ENCODE measurements at regions not wholly inside any gene's neighbourhood (a gene's known extent, or its start where the extent isn't known, plus 50 kb on each side); places are given as distances from the start of the nearest gene placed in this dataset.

DNA sequence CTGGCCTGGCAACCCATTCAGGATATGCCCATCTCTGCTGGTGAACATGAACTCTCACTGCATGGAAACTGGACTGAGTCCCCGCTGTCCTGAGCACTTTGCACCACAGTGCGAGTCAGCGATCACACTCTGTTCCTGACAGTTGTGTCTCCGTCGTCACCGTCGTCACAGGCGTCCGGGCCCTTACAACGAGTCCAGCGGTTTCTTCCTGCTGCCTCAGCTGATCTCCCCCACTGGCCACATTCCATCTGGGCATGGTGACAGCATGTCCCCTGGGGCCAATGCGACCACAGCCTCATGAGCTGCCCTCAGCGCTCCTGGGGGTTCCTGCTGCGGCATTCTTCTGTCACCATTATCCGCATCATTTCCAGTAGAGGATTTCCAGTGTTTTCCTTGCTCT, 76.8 kb upstream of the KLF6 start:
- Histone ChIP-seq H3K27ac (ENCODE audit: low read length) (no peak overlapping the region), H3K36me3 (ENCODE audit: insufficient read depth, low read length) (no peaks in the 10 kb centered on the region), H3K9me3 (ENCODE audit: insufficient read depth, low read length, severe bottlenecking) (no peaks in the 10 kb centered on the region), H4K20me1 (ENCODE audit: insufficient read depth, low read length) (no peaks in the 10 kb centered on the region), H3K4me3 (ENCODE audit: low read depth in 1 of 2, low read length in 2 of 2) (no peak overlapping the region), H3K79me2 (ENCODE audit: insufficient read depth, low read length) (no peaks in the 10 kb centered on the region), H3K4me1 (ENCODE audit: insufficient read depth, low read length) (no peaks in the 10 kb centered on the region), H3K4me2 (ENCODE audit: insufficient read depth, low read length) (no peak overlapping the region), H3K27me3 (ENCODE audit: insufficient read depth, low read length, poor library complexity) (no peaks in the 10 kb centered on the region), H2AFZ (ENCODE audit: low read depth, low read length) (no peak overlapping the region), H3K9ac (ENCODE audit: low read depth, low read length) (no peak overlapping the region)
- TF ChIP-seq, protein P1, sequence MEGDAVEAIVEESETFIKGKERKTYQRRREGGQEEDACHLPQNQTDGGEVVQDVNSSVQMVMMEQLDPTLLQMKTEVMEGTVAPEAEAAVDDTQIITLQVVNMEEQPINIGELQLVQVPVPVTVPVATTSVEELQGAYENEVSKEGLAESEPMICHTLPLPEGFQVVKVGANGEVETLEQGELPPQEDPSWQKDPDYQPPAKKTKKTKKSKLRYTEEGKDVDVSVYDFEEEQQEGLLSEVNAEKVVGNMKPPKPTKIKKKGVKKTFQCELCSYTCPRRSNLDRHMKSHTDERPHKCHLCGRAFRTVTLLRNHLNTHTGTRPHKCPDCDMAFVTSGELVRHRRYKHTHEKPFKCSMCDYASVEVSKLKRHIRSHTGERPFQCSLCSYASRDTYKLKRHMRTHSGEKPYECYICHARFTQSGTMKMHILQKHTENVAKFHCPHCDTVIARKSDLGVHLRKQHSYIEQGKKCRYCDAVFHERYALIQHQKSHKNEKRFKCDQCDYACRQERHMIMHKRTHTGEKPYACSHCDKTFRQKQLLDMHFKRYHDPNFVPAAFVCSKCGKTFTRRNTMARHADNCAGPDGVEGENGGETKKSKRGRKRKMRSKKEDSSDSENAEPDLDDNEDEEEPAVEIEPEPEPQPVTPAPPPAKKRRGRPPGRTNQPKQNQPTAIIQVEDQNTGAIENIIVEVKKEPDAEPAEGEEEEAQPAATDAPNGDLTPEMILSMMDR (IDR thresholded peaks at IDR 0.05; ENCODE audit: borderline replicate concordance, extremely low read depth, low read length, poor library complexity, severe bottlenecking) = no peak
- TF ChIP-seq EZH2 (IDR thresholded peaks at IDR 0.05; ENCODE audit: borderline replicate concordance, low read depth, low read length, severe bottlenecking) = no peak
- ATAC-seq (ENCODE audit: insufficient read depth, low read depth) (no peak), DNase-seq (no peak)

DNA sequence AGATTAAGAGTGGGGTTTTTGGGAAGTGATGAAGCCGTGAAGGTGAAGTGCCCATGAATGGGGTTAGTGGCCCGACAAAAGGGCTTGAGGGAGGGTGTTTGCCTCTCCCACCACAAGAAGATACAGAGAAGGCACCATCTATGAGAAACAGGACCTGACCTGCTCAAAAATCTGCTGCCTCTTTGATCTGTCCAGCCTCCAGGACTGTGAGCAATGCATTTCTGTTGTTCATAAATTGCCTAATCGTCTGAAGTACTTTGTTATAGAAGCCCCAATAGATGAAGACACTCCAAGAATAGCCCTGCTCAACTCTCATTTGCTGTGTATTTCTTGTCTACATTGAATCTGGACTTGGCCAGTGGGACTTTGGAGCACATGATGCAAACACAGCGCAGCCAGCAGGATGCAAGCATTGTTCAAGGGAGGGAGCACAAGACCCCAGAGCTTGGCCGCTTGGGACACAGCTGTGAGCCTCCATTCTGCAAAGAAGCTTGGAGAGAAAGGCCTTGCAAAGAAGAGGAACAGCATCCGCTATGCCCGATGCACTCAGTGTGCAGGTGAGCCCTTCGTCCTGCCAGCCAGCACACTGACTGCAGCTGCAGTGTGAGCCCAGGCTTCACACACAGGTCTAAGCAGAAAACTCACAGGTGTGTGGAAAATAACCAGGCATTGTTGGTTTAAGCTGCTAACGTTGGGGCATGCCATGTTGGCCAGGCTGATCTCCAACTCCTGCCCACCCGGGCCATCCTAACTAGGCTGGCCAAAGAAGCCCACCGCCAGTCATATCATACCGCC, 73.2 kb upstream of the KLF6 start:
- no peaks in the 10 kb centered on the region for H4K20me1 ChIP-seq (ENCODE audit: insufficient read depth, low read length)
- H3K4me1 ChIP-seq (ENCODE audit: insufficient read depth, low read length) = peaks cover 8% of the 10 kb centered on the region
- TF ChIP-seq, protein P1 (IDR thresholded peaks at IDR 0.05; ENCODE audit: borderline replicate concordance, extremely low read depth, low read length, poor library complexity, severe bottlenecking) = no peak
- TF ChIP-seq EZH2 (IDR thresholded peaks at IDR 0.05; ENCODE audit: borderline replicate concordance, low read depth, low read length, severe bottlenecking) = no peak
- H3K9ac ChIP-seq (ENCODE audit: low read depth, low read length) = no peak overlapping the region
- H3K4me2 ChIP-seq (ENCODE audit: insufficient read depth, low read length) = no peak overlapping the region
- DNase-seq = no peak
- H3K9me3 ChIP-seq (ENCODE audit: insufficient read depth, low read length, severe bottlenecking) = no peaks in the 10 kb centered on the region
- H2AFZ ChIP-seq (ENCODE audit: low read depth, low read length) = no peak overlapping the region
- H3K27me3 ChIP-seq (ENCODE audit: insufficient read depth, low read length, poor library complexity) = no peaks in the 10 kb centered on the region
- H3K79me2 ChIP-seq (ENCODE audit: insufficient read depth, low read length) = no peaks in the 10 kb centered on the region
- no peak overlapping the region for H3K4me3 ChIP-seq (ENCODE audit: low read depth in 1 of 2, low read length in 2 of 2)
- peak; percentile 19; the same call in 1 of the 3 replicates for ATAC-seq (ENCODE audit: insufficient read depth, low read depth)
- H3K36me3 ChIP-seq (ENCODE audit: insufficient read depth, low read length) = no peaks in the 10 kb centered on the region
- no peak overlapping the region for H3K27ac ChIP-seq (ENCODE audit: low read length)

DNA sequence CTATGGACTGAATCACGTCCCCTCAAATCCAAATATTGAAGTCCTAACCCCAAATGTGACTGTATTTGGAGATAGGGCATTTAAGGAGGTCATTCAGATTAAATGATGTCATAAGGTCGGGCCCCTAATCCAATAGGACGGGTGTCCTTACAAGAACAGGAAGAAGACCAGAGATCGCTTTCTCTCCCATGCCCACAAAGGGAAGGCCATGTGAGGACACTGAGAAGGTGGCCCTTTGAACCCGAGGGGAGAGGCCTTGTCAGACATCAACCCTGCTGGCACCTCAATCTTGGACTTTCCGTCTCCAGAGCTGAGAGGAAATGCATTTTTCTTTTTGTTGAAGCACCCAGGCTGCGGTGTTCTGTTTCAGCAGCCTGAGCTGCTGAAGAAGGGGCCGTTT, 72.3 kb upstream of the KLF6 start:
- DNase-seq = no peak
- no peaks in the 10 kb centered on the region for H3K36me3 ChIP-seq (ENCODE audit: insufficient read depth, low read length)
- peaks cover 17% of the 10 kb centered on the region for H3K4me1 ChIP-seq (ENCODE audit: insufficient read depth, low read length)
- no peaks in the 10 kb centered on the region for H3K9me3 ChIP-seq (ENCODE audit: insufficient read depth, low read length, severe bottlenecking)
- no peak overlapping the region for H3K27ac ChIP-seq (ENCODE audit: low read length)
- H3K9ac ChIP-seq (ENCODE audit: low read depth, low read length) = no peak overlapping the region
- no peaks in the 10 kb centered on the region for H4K20me1 ChIP-seq (ENCODE audit: insufficient read depth, low read length)
- ATAC-seq (ENCODE audit: insufficient read depth, low read depth) = no peak
- H3K4me2 ChIP-seq (ENCODE audit: insufficient read depth, low read length) = no peak overlapping the region
- H3K79me2 ChIP-seq (ENCODE audit: insufficient read depth, low read length) = no peaks in the 10 kb centered on the region
- no peak overlapping the region for H2AFZ ChIP-seq (ENCODE audit: low read depth, low read length)
- no peak for TF ChIP-seq EZH2 (IDR thresholded peaks at IDR 0.05; ENCODE audit: borderline replicate concordance, low read depth, low read length, severe bottlenecking)
- TF ChIP-seq, protein P1 (IDR thresholded peaks at IDR 0.05; ENCODE audit: borderline replicate concordance, extremely low read depth, low read length, poor library complexity, severe bottlenecking) = no peak
- no peak overlapping the region for H3K4me3 ChIP-seq (ENCODE audit: low read depth in 1 of 2, low read length in 2 of 2)
- no peaks in the 10 kb centered on the region for H3K27me3 ChIP-seq (ENCODE audit: insufficient read depth, low read length, poor library complexity)

All from DND-41 (cell line).